Adrenal gland (tissue), 5 donors: ENCODE measurements at regions not wholly inside any gene's neighbourhood (a gene's known extent, or its start where the extent isn't known, plus 50 kb on each side); places are given as distances from the start of the nearest gene placed in this dataset.

Source experiments
- CTCF ChIP-seq, 6 experiments: fragments of 450-650 bp in 4 of 6; fragments of 200-600 bp in 2 of 6; sonication (generic) in 1 of 6; IDR thresholded peaks; 1 replicate in 5 of 6; 2 replicates in 1 of 6; pipeline versions ENCODE4 v1.5.1 to v1.8.0; 2016 to 2021; ENCODE audit warnings: antibody characterized with exemption in 6 of 6, mild to moderate bottlenecking in 2 of 6, moderate library complexity in 1 of 6
- POLR2A ChIP-seq, 2 donors: fragments of 450-650 bp; IDR thresholded peaks; one replicate each; pipeline ENCODE4 v1.6.1; 2017; ENCODE audit warnings: antibody characterized with exemption in 2 of 2, mild to moderate bottlenecking in 2 of 2, moderate library complexity in 1 of 2
- donor health status: DM: no; HTN: no; CAD: no.

DNA sequence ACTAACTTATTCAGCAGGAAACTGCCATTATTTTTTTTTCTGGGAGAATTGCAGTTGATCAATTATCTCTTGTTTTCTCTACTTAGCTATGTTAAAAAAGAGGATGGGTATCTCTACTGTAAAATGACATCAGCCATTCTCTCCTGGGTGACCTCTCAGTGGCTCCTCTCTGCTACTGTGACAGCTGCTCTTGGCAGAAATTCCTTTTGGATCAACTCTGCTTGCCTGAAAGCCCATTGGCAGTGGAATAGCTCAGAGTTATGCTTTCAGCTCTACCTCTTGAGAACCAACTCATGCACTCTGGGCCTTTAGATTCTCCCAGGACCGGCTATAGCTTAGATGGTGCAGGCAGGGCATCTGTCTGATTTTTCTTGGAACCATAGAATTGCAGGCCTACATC lies 99.9 kb upstream of the GAP43 start:
- TF ChIP-seq CTCF (IDR thresholded peaks at IDR 0.05), result no peak
- TF ChIP-seq POLR2A (IDR thresholded peaks at IDR 0.05), result no peak
